ENCODE measurements at regions not wholly inside any gene's neighbourhood (a gene's known extent, or its start where the extent isn't known, plus 50 kb on each side); places are given as distances from the start of the nearest gene placed in this dataset.
A peak's percentile ranks its signal among the peaks of the same experiment; 100 is the strongest.

DNA sequence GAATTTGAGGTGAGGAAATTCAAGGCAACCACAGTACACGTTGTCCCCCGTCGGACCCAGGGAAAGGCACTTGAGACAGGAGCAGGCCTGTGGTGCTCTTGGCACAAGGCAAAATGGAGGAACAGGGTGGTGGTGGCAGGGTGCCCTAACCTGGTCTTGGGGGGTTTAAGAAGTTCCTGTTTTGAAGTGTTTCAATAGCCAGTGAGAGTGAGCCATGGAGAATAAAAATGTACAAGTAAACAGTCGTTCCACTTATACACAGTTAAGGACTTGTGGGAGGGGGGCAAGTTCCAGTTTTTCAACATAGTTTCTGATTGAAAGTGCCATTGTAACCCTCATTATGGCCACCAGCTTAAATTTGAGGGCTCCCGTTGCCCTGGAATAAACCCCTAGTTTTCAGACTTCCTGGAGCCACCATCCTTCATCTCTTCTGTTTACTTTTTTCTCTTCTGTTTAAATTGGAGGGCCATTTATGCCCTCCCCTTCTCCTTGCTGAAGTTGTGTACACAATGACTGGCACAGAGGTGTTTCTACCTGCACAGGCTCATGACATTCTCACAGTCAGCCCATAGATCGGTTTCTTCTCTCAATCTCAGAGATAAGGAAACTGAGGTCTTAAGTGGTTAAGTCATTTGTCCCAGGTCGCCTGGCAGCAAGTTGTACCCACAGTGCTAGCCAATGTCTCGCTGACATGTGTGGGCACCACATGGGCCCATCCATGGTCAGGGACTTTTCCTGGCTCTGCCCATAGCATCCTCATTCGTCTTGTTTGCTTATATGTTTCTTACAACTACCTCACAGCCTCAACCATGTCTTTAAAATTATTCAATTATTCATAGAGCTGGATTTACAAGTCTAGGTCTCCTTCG is 66.0 kb upstream of the ST3GAL5 start:
- no peaks in the 10 kb centered on the region for H3K27me3 ChIP-seq (ENCODE audit: control insufficient read depth, insufficient read depth, low read length)
- no peaks in the 10 kb centered on the region for H3K9me3 ChIP-seq (replicated peaks; ENCODE audit: control insufficient read depth, low read depth, low read length)
- DNase-seq, result no peak
- H3K36me3 ChIP-seq (ENCODE audit: control insufficient read depth, insufficient read depth, low read length), result no peaks in the 10 kb centered on the region
- H3K27ac ChIP-seq (ENCODE audit: low read length), result no peak overlapping the region
- 92% methylated on average over 6 of the region's 10 CpGs for WGBS (ENCODE audit: insufficient coverage)
- peaks cover 51% of the 10 kb centered on the region for H3K4me1 ChIP-seq (ENCODE audit: control insufficient read depth, insufficient read depth, low read length)
- H3K4me3 ChIP-seq (ENCODE audit: low read length), result no peak overlapping the region

DNA sequence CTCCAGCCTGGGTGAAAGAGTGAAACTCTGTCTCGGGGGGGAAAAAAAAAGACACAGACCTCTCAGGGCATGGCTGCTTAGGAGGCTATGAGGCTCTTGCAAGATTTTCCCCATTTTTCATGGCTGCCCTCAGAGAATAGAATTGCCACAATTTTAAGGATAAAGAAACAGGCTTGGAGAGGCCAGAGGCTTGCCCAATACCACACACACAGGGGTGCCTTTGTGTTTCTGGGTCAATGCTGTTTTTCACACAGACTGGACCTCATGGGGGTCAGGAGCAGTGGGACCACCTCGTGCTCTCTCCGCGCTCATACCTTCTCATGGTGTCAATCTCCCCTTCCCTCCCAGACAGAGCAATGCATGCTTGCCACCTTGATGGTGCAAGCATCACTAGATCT is 65.4 kb upstream of the ST3GAL5 start:
- 100% methylated on average over 1 of the region's 4 CpGs for WGBS (ENCODE audit: insufficient coverage)
- no peak for DNase-seq
- no peak overlapping the region for H3K4me3 ChIP-seq (ENCODE audit: low read length)
- H3K27ac ChIP-seq (ENCODE audit: low read length), result no peak overlapping the region
- no peaks in the 10 kb centered on the region for H3K27me3 ChIP-seq (ENCODE audit: control insufficient read depth, insufficient read depth, low read length)
- H3K36me3 ChIP-seq (ENCODE audit: control insufficient read depth, insufficient read depth, low read length), result no peaks in the 10 kb centered on the region
- H3K4me1 ChIP-seq (ENCODE audit: control insufficient read depth, insufficient read depth, low read length), result peaks cover 45% of the 10 kb centered on the region
- no peaks in the 10 kb centered on the region for H3K9me3 ChIP-seq (replicated peaks; ENCODE audit: control insufficient read depth, low read depth, low read length)

DNA sequence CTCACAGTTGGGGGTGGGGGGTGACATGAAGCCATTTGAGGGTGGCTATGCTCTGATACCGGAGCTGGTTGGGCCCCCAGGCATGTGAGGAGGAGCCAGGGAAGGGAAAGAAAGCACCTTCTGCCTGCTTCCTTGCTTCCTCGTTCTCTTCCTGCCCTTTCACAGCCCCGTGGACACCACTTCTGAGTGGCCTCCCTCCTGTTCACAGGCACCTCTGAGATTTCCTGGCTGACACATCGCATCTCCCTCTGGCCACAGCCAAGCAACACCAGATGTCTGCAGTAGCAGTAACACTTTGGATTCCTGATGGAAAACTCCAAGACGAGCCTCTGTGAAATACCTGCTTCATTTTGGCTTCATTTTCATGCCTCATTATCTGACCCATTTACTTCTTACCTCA is 64.7 kb upstream of the ST3GAL5 start:
- Histone ChIP-seq H3K27me3 (ENCODE audit: control insufficient read depth, insufficient read depth, low read length) (no peaks in the 10 kb centered on the region), H3K36me3 (ENCODE audit: control insufficient read depth, insufficient read depth, low read length) (no peaks in the 10 kb centered on the region), H3K9me3 (replicated peaks; ENCODE audit: control insufficient read depth, low read depth, low read length) (no peaks in the 10 kb centered on the region), H3K27ac (ENCODE audit: low read length) (no peak overlapping the region), H3K4me1 (ENCODE audit: control insufficient read depth, insufficient read depth, low read length) (peaks cover 40% of the 10 kb centered on the region), H3K4me3 (ENCODE audit: low read length) (no peak overlapping the region)
- WGBS (ENCODE audit: insufficient coverage), result 5% methylated on average over 3 of the region's 5 CpGs
- no peak for DNase-seq

DNA sequence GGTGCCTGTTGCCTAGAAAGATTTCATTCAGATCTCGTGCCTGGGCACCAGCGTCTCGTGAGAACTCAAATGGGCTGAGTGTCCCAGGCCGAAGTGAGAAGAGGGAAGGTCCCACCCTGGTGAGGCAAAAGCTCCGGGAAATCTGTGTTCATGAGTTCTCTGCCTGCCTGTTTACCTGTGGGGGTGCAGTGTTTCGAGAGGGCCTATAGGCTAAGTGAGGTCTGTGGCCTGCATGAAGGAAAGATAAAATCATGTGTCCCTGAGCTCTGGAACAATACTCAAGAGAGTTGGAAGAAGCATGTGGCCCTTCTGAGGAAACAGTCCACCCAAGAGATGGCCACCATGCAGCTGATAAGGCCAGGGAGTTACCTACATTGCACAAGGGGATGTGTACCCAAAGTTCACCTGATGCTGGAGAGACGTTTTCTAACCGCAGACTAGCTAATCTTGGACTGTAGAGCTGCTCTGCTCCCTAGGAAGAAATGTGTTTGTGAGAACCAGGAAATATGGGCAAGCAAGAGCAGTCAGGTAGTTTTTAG is 63.5 kb upstream of the ST3GAL5 start:
- Histone ChIP-seq H3K27me3 (ENCODE audit: control insufficient read depth, insufficient read depth, low read length) (no peaks in the 10 kb centered on the region), H3K4me1 (ENCODE audit: control insufficient read depth, insufficient read depth, low read length) (peaks cover 36% of the 10 kb centered on the region), H3K9me3 (replicated peaks; ENCODE audit: control insufficient read depth, low read depth, low read length) (peaks cover under 1% of the 10 kb centered on the region), H3K4me3 (ENCODE audit: low read length) (no peak overlapping the region), H3K36me3 (ENCODE audit: control insufficient read depth, insufficient read depth, low read length) (no peaks in the 10 kb centered on the region), H3K27ac (ENCODE audit: low read length) (no peak overlapping the region)
- DNase-seq, result no peak
- 89% methylated on average over 7 of the region's 8 CpGs for WGBS (ENCODE audit: insufficient coverage)

DNA sequence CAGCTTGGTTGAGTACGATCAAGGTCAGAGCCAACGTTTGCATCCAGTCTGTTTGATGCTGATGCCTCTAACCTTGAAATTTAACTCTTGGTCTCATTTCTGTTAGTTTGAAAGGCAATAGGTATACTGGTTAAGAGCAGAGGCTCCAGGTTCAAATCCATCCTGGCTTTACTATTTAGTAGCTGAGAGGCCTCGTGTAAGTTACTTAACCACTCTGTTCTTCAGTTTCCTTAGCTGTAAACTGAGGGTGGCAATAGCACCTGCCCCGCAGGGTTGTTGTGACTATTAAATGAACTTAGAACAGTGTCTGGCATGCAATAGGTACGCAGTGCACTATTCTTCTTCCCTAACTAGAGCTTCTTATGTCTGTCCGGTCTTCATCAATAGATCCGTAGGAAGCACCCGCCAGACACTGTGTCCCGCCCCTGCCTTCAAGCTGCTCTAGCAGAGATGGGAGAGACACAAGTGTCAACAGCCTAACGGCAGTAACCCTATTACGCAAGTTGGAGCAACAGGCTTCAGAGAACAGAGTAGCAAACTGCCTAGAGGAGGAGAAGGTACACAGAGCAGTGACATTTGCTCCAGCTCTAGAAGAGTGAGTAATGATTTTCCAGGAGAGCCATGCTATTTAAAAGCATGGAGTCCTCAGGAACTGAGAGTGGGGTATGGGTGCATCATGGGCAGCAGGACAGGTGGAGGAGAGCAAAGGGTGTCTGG is 62.7 kb upstream of the ST3GAL5 start:
- no peaks in the 10 kb centered on the region for H3K27me3 ChIP-seq (ENCODE audit: control insufficient read depth, insufficient read depth, low read length)
- no peak overlapping the region for H3K27ac ChIP-seq (ENCODE audit: low read length)
- H3K9me3 ChIP-seq (replicated peaks; ENCODE audit: control insufficient read depth, low read depth, low read length), result peaks cover 3% of the 10 kb centered on the region
- no peak for DNase-seq
- H3K4me1 ChIP-seq (ENCODE audit: control insufficient read depth, insufficient read depth, low read length), result peaks cover 30% of the 10 kb centered on the region
- 84% methylated on average over 6 of the region's 11 CpGs for WGBS (ENCODE audit: insufficient coverage)
- H3K4me3 ChIP-seq (ENCODE audit: low read length), result no peak overlapping the region
- H3K36me3 ChIP-seq (ENCODE audit: control insufficient read depth, insufficient read depth, low read length), result no peaks in the 10 kb centered on the region

DNA sequence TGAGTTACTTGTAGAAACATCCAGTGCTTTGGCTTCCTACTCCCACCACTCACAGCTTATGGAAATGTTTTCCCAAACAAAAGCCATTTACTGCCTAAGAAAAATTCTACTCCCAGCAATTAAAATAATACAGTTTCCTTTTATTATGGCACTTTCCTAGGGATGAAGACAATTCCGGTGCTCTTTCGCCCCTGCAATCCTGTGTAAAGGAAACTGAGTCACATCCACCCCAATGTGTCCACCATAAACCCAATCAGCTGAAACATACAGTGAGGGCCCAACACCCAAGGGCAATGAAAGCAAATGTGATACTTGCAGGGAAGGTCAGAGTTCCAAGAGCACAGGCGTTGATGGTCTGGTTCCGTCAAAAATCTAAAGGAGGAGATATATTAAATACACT is 62.0 kb upstream of the ST3GAL5 start:
- Histone ChIP-seq H3K4me3 (ENCODE audit: low read length) (no peak overlapping the region), H3K27me3 (ENCODE audit: control insufficient read depth, insufficient read depth, low read length) (no peaks in the 10 kb centered on the region), H3K36me3 (ENCODE audit: control insufficient read depth, insufficient read depth, low read length) (no peaks in the 10 kb centered on the region), H3K4me1 (ENCODE audit: control insufficient read depth, insufficient read depth, low read length) (peaks cover 24% of the 10 kb centered on the region), H3K9me3 (replicated peaks; ENCODE audit: control insufficient read depth, low read depth, low read length) (peaks cover 3% of the 10 kb centered on the region), H3K27ac (ENCODE audit: low read length) (no peak overlapping the region)
- 100% methylated on average over 1 of the region's 4 CpGs for WGBS (ENCODE audit: insufficient coverage)
- DNase-seq, result no peak

DNA sequence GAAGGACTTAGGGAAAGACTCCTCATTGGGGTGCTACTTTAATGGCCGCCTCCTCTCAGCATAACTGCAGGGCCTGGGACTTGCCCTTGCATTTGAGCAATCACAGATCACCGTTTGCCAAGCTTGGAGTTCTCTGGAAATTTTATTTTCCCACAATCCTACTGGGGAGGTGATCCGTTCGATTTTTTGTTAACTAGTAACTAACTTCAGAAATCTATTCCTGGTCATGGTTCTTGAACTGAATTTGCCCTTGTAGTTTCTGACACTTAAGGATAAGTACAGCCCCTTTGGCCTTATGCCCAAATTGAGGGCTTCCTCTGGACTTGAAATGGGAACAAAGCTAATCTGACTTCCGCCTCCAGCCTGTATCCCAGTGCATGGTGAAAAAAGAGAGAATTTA is 60.5 kb upstream of the ST3GAL5 start:
- Histone ChIP-seq H3K36me3 (ENCODE audit: control insufficient read depth, insufficient read depth, low read length) (no peaks in the 10 kb centered on the region), H3K27me3 (ENCODE audit: control insufficient read depth, insufficient read depth, low read length) (no peaks in the 10 kb centered on the region), H3K27ac (ENCODE audit: low read length) (no peak overlapping the region), H3K9me3 (replicated peaks; ENCODE audit: control insufficient read depth, low read depth, low read length) (peaks cover 3% of the 10 kb centered on the region), H3K4me3 (ENCODE audit: low read length) (no peak overlapping the region), H3K4me1 (ENCODE audit: control insufficient read depth, insufficient read depth, low read length) (peaks cover 15% of the 10 kb centered on the region)
- peak; percentile 77 for DNase-seq
- 83% methylated on average over 1 of the region's 5 CpGs for WGBS (ENCODE audit: insufficient coverage)

DNA sequence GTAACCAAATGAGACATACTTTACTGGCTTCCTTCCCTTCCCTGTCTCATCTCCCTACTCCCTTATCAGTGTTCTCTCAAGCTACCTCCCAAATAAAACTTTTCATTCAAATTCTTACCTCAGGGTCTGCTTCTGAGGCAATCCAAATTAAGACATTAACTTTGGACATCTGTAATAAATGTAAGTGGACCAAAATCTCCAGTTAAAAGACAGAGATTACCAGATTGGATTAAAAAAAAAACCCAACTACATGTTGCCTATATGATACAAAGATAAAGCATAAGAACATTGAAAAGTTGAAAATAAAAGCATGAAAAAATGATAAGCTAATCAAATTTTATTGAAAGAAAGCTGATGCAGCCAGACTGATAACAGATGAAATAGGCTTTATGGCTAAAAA is 58.8 kb upstream of the ST3GAL5 start:
- Histone ChIP-seq H3K27me3 (ENCODE audit: control insufficient read depth, insufficient read depth, low read length) (no peaks in the 10 kb centered on the region), H3K27ac (ENCODE audit: low read length) (no peak overlapping the region), H3K36me3 (ENCODE audit: control insufficient read depth, insufficient read depth, low read length) (no peaks in the 10 kb centered on the region), H3K4me1 (ENCODE audit: control insufficient read depth, insufficient read depth, low read length) (peaks cover 4% of the 10 kb centered on the region), H3K4me3 (ENCODE audit: low read length) (no peak overlapping the region), H3K9me3 (replicated peaks; ENCODE audit: control insufficient read depth, low read depth, low read length) (peaks cover 3% of the 10 kb centered on the region)
- no peak for DNase-seq

DNA sequence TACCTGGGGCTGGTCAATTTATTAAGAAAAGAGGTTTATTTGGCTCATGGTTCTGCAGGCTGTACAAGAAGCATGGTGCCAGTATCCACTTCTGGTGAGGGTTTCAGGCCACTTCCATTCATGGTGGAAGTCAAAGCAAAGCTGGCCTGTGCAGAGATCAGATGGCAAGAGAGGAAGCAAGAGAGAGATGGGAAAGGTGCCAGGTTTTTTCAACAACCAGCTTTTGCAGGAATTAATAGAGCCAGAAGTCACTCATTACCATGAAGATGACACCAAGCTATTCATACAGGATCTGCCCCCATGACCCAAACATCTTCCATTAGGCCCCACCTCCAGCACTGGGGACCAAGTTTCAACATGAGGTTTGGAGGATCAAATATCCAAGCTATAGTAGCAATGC is 56.8 kb upstream of the ST3GAL5 start:
- peaks cover 7% of the 10 kb centered on the region for H3K9me3 ChIP-seq (replicated peaks; ENCODE audit: control insufficient read depth, low read depth, low read length)
- no peaks in the 10 kb centered on the region for H3K27me3 ChIP-seq (ENCODE audit: control insufficient read depth, insufficient read depth, low read length)
- no peak for DNase-seq

DNA sequence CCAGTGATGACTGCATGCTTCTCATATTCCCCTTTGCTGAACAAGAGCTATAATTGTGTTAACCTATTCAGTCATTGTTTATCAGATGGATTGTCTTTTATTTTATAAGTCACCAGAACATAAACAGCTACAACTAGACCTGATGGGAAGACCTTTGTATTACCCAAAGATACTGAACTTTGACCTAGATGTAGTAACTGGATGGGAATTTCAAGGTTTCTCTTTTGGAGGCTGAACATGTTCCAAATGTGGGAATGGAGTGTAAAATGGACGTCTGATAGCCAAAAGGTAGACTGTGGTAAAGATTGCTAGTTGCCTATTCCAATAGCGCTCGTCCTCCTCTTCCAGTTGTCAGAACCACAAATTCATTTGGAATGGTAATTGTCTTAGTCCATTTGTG is 56.4 kb upstream of the ST3GAL5 start:
- Histone ChIP-seq H3K4me3 (ENCODE audit: low read length) (no peak overlapping the region), H3K36me3 (ENCODE audit: control insufficient read depth, insufficient read depth, low read length) (no peaks in the 10 kb centered on the region), H3K4me1 (ENCODE audit: control insufficient read depth, insufficient read depth, low read length) (no peaks in the 10 kb centered on the region), H3K27ac (ENCODE audit: low read length) (no peak overlapping the region), H3K27me3 (ENCODE audit: control insufficient read depth, insufficient read depth, low read length) (no peaks in the 10 kb centered on the region), H3K9me3 (replicated peaks; ENCODE audit: control insufficient read depth, low read depth, low read length) (peaks cover 7% of the 10 kb centered on the region)
- WGBS (ENCODE audit: insufficient coverage), result 83% methylated on average over 1 of the region's 3 CpGs
- DNase-seq, result no peak

More for the DNA sequence above, 56.8 kb upstream of the ST3GAL5 start:
- H3K4me1 ChIP-seq (ENCODE audit: control insufficient read depth, insufficient read depth, low read length), result no peaks in the 10 kb centered on the region
- H3K4me3 ChIP-seq (ENCODE audit: low read length), result no peak overlapping the region
- H3K36me3 ChIP-seq (ENCODE audit: control insufficient read depth, insufficient read depth, low read length), result no peaks in the 10 kb centered on the region
- H3K27ac ChIP-seq (ENCODE audit: low read length), result no peak overlapping the region
